MM.1S (cell line): ENCODE measurements at regions not wholly inside any gene's neighbourhood (a gene's known extent, or its start where the extent isn't known, plus 50 kb on each side); places are given as distances from the start of the nearest gene placed in this dataset.

ENCODE experiments used
- CTCF ChIP-seq: fragments of 300-600 bp; sonication (generic); IDR thresholded peaks from 2 replicates; pipeline ENCODE4 v1.5.1; 2016; ENCODE audit warnings: antibody characterized with exemption, low read length, mixed read lengths
- EZH2 ChIP-seq: fragments of 300-600 bp; sonication (generic); optimal IDR thresholded peaks from 2 replicates; pipeline ENCODE3; 2017; ENCODE audit warnings: low read depth, mild to moderate bottlenecking, antibody characterized with exemption, low read length, mixed read lengths
- EZH2phosphoT487 ChIP-seq: fragments of 300-600 bp; sonication (generic); IDR thresholded peaks from 2 replicates; pipeline ENCODE4 v1.6.1; 2018; ENCODE audit warnings: antibody characterized with exemption, low read length

- TF ChIP-seq CTCF (no peak), EZH2 (no peak), EZH2phosphoT487 (no peak)
These were observed 62.8 kb upstream of the CTNNBL1 start for GRCh38 chr20:37630993-37631392.
